A673 (cell line): ENCODE measurements at regions not wholly inside any gene's neighbourhood (a gene's known extent, or its start where the extent isn't known, plus 50 kb on each side); places are given as distances from the start of the nearest gene placed in this dataset.

Experiments used
- BruUV-seq: library from RNA; stranded (reverse); fragments of 400-500 nt; replicated peaks from 2 replicates; lab custom pipeline; 2021; lab: Mats Ljungman, UMichigan
- CTCF ChIA-PET: fragments of 300-600 bp; sonication (Branson Sonifier 250); formaldehyde crosslinking; loops from one replicate; lab custom pipeline; 2022; ENCODE audit warnings: antibody characterized with exemption; lab: Charles Lee
- POLR2A ChIA-PET: fragments of 300-600 bp; sonication (Branson Sonifier 250); formaldehyde crosslinking; loops from one replicate; lab custom pipeline; 2022; ENCODE audit warnings: antibody characterized with exemption; ENCODE audit not compliant: low non-redundant PET; lab: Charles Lee
- DNase-seq: peaks from one replicate; pipeline ENCODE4 v3.0.0-alpha.2; 2015; ENCODE audit warnings: low spot score
- H3K27ac ChIP-seq: fragments of 200-600 bp; sonication (generic); 2 replicates; pipeline ENCODE4 v1.5.1; 2016; ENCODE audit warnings: mixed run types, low read depth, mild to moderate bottlenecking, mixed read lengths, antibody characterized with exemption, low read length; ENCODE audit not compliant: poor library complexity, severe bottlenecking
- H3K27me3 ChIP-seq: fragments of 200-600 bp; sonication (generic); replicated peaks from 2 replicates; pipeline ENCODE4 v1.6.1; 2017; ENCODE audit warnings: mixed run types, low read depth, mild to moderate bottlenecking, mixed read lengths, antibody characterized with exemption, low read length; ENCODE audit not compliant: insufficient read depth, poor library complexity
- H3K36me3 ChIP-seq: fragments of 200-600 bp; sonication (generic); 2 replicates; pipeline ENCODE4 v1.6.1; 2016; ENCODE audit warnings: mixed run types, mild to moderate bottlenecking, mixed read lengths, antibody characterized with exemption, low read length; ENCODE audit not compliant: insufficient read depth, poor library complexity, severe bottlenecking
- H3K4me1 ChIP-seq: fragments of 200-600 bp; sonication (generic); 2 replicates; pipeline ENCODE4 v1.6.1; 2017; ENCODE audit warnings: mixed run types, mild to moderate bottlenecking, mixed read lengths, antibody characterized with exemption, low read length; ENCODE audit not compliant: insufficient read depth, poor library complexity, severe bottlenecking
- H3K4me3 ChIP-seq: fragments of 200-600 bp; sonication (generic); 2 replicates; pipeline ENCODE4 v1.5.1; 2016; ENCODE audit warnings: low read depth, mixed run types, mild to moderate bottlenecking, mixed read lengths, low read length; ENCODE audit not compliant: poor library complexity, severe bottlenecking
- H3K9me3 ChIP-seq: fragments of 200-600 bp; sonication (generic); 2 replicates; pipeline ENCODE4 v1.6.1; 2016; ENCODE audit warnings: mixed run types, low read depth, mild to moderate bottlenecking, mixed read lengths, antibody characterized with exemption, low read length; ENCODE audit not compliant: poor library complexity, severe bottlenecking
- CTCF ChIP-seq: fragments of 300-800, 200-600 bp; sonication (generic); conservative IDR thresholded peaks from 2 replicates; pipeline ENCODE4 v1.5.1; 2017; ENCODE audit warnings: low read depth, mild to moderate bottlenecking, antibody characterized with exemption, low read length, moderate library complexity, mixed read lengths
- EZH2 ChIP-seq: fragments of 200-600 bp; sonication (generic); IDR thresholded peaks from 2 replicates; pipeline ENCODE4 v1.6.1; 2017; ENCODE audit warnings: borderline replicate concordance, low read depth, mild to moderate bottlenecking, mixed read lengths, antibody characterized with exemption, low read length; ENCODE audit not compliant: poor library complexity, severe bottlenecking
- intact Hi-C: fragments of 100-400 bp; cut with micrococcal nuclease; formaldehyde crosslinking; loops from one replicate; pipeline ENCODE4 v1.10.0; 2022; ENCODE audit not compliant: unreplicated experiment

- no peaks in the 10 kb centered on the region for H3K9me3 ChIP-seq
- ChIA-PET POLR2A (no interaction called here), CTCF (no interaction called here)
- H3K36me3 ChIP-seq: no peaks in the 10 kb centered on the region
- no TSS peak for BruUV-seq
- no peak overlapping the region for H3K4me3 ChIP-seq
- intact Hi-C loops: no loop called here
- TF ChIP-seq EZH2 (no peak), CTCF (no peak)
- DNase-seq: no peak
- H3K4me1 ChIP-seq: no peaks in the 10 kb centered on the region
- H3K27ac ChIP-seq: no peak overlapping the region
- no peaks in the 10 kb centered on the region for H3K27me3 ChIP-seq
Observed at GRCh38 chr20:17808357-17808756, 108.6 kb downstream of the BANF2 start.

- Histone ChIP-seq H3K4me3 (no peak overlapping the region), H3K27me3 (no peaks in the 10 kb centered on the region), H3K9me3 (no peaks in the 10 kb centered on the region), H3K4me1 (no peaks in the 10 kb centered on the region), H3K36me3 (no peaks in the 10 kb centered on the region), H3K27ac (no peak overlapping the region)
- POLR2A ChIA-PET: no interaction called here
- no TSS peak for BruUV-seq
- intact Hi-C loops: no loop called here
- TF ChIP-seq EZH2: no peak
- no peak for TF ChIP-seq CTCF
- CTCF ChIA-PET: no interaction called here
- DNase-seq: no peak
Observed at GRCh38 chr20:17807651-17808050, 107.9 kb downstream of the BANF2 start.

- H3K36me3 ChIP-seq: no peaks in the 10 kb centered on the region
- no TSS peak for BruUV-seq
- ChIA-PET CTCF (no interaction called here), POLR2A (no interaction called here)
- no peak for DNase-seq
- no peaks in the 10 kb centered on the region for H3K27me3 ChIP-seq
- intact Hi-C loops: no loop called here
- no peak overlapping the region for H3K4me3 ChIP-seq
- H3K4me1 ChIP-seq: no peaks in the 10 kb centered on the region
- H3K9me3 ChIP-seq: no peaks in the 10 kb centered on the region
- no peak for TF ChIP-seq CTCF
- TF ChIP-seq EZH2: no peak
- no peak overlapping the region for H3K27ac ChIP-seq
Observed at GRCh38 chr20:17806739-17807441, 107.1 kb downstream of the BANF2 start.
